NCI-H345 treated with DMSO at 0.1 percent for 48 hours (cell line): ENCODE measurements at regions not wholly inside any gene's neighbourhood (a gene's known extent, or its start where the extent isn't known, plus 50 kb on each side); places are given as distances from the start of the nearest gene placed in this dataset.
"Not testable (repeated sequence)": the region's sequence is repeated elsewhere in the genome, so short reads cannot be mapped to it uniquely, and the experiment has no call there.

Source experiments
- DNase-seq: peaks from one replicate; lab custom pipeline; 2025; ENCODE audit not compliant: unreplicated experiment; lab: John Stamatoyannopoulos, UW

GRCh38 chr9:117649126-117649525, 55.1 kb upstream of the TLR4 start:
- DNase-seq, result no peak

- DNase-seq, result no peak
These were observed 59.1 kb upstream of the TLR4 start for GRCh38 chr9:117644932-117645636.

GRCh38 chr9:117644133-117644931, 59.9 kb upstream of the TLR4 start:
- DNase-seq, result peak; percentile 65

GRCh38 chr9:117643288-117643654, 60.9 kb upstream of the TLR4 start:
- no peak for DNase-seq

GRCh38 chr9:117642571-117643287, 61.5 kb upstream of the TLR4 start:
- DNase-seq, result not testable (repeated sequence)

GRCh38 chr9:117636681-117637080, 67.5 kb upstream of the TLR4 start:
- DNase-seq, result no peak

GRCh38 chr9:117625154-117625553, 79.0 kb upstream of the TLR4 start:
- DNase-seq, result no peak

GRCh38 chr9:117624106-117624505, 80.1 kb upstream of the TLR4 start:
- no peak for DNase-seq

- DNase-seq, result no peak
These were observed 81.9 kb upstream of the TLR4 start for GRCh38 chr9:117622347-117622746.

- peak; percentile 7 for DNase-seq
These were observed 87.8 kb upstream of the TLR4 start for GRCh38 chr9:117616431-117616831.

GRCh38 chr9:117612317-117612716, 91.9 kb upstream of the TLR4 start:
- DNase-seq, result peak; percentile 6

- no peak for DNase-seq
These were observed 106.2 kb upstream of the TLR4 start for GRCh38 chr9:117597977-117598376.

GRCh38 chr9:117596678-117597077, 107.5 kb upstream of the TLR4 start:
- DNase-seq, result peak; percentile 32

GRCh38 chr9:117595650-117596049, 108.6 kb upstream of the TLR4 start:
- no peak for DNase-seq

GRCh38 chr9:117587263-117587662, 116.9 kb upstream of the TLR4 start:
- no peak for DNase-seq

GRCh38 chr9:117574099-117574498, 130.1 kb upstream of the TLR4 start:
- no peak for DNase-seq

GRCh38 chr9:117564839-117565238, 139.4 kb upstream of the TLR4 start:
- DNase-seq, result no peak

- no peak for DNase-seq
These were observed 142.4 kb upstream of the TLR4 start for GRCh38 chr9:117561761-117562160.

- no peak for DNase-seq
These were observed 141.2 kb upstream of the ASTN2 start for GRCh38 chr9:117555964-117556629.

GRCh38 chr9:117552811-117553210, 138.0 kb upstream of the ASTN2 start:
- DNase-seq, result no peak

- no peak for DNase-seq
These were observed 136.3 kb upstream of the ASTN2 start for GRCh38 chr9:117551171-117551570.
